Stimulated activated CD4-positive, alpha-beta T cell treated with anti-CD3 and anti-CD28 coated beads, Interleukin-4, amount 100 ng/mL, for 48 hours (primary cell): ENCODE measurements at regions not wholly inside any gene's neighbourhood (a gene's known extent, or its start where the extent isn't known, plus 50 kb on each side); places are given as distances from the start of the nearest gene placed in this dataset.

Source experiments
- DNase-seq, 2 donors: peaks; one replicate each; pipeline ENCODE4 v3.0.0-alpha.2; 2020; ENCODE audit warnings: low read depth in 2 of 2

DNA sequence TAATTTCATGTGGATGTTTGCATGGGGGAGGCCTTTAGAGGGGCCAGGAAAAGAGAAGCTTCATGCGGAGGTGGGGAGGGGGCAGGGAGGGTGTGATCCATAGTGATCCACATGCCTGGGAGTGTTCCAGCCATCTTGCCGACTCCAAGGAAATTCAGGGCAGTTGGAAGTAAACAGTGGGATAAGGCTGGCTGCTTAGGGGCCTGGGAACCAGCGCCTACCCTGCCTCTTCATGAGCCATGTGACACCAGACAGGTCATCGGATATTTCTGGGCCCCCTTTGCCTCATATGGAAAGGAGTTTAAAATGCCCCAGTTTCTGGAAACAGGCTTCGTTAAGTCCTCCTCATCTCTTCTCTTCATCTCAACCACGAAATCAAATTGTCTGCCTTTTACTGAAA lies 983.2 kb downstream of the BCL11B start:
- DNase-seq, result no peak

DNA sequence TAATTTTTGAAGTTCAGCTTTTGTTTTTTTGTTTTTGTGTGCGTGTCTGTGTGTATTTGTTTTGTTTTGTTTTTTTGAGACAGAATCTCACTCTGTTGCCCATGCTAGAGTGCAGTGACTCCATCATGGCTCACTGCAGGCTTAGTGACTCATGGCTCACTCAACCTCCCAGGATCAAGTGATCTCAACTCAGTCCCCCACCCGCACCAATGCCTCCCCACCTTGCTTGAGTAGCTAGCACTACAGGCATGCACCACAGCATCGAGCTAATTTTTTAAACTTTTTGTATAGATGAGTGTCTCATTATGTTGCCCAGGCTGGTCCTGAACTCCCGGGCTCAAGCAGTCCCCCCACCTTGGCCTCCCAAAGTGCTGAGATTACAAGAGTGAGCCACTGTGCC lies 981.4 kb downstream of the BCL11B start:
- DNase-seq, result peak; percentile 2 to 4

DNA sequence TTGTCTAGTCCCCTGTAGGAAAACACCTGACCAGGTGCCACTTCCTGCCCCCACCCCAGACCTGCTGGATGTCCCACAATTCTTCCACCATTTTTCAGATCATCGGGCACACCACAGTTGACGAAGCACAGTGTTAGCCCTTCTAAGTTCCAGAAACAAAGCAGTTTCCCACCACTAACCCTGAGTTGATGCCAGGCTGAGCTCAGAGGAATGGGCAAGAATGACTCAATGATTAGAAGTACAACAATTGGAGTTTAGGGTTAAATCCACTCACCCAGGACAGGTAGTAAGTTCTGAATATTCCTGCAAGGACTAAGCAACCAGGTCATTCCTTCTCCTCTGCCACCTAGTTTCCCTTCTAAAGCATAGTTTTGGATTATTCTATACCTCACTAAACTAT lies 979.8 kb downstream of the BCL11B start:
- DNase-seq, result no peak

DNA sequence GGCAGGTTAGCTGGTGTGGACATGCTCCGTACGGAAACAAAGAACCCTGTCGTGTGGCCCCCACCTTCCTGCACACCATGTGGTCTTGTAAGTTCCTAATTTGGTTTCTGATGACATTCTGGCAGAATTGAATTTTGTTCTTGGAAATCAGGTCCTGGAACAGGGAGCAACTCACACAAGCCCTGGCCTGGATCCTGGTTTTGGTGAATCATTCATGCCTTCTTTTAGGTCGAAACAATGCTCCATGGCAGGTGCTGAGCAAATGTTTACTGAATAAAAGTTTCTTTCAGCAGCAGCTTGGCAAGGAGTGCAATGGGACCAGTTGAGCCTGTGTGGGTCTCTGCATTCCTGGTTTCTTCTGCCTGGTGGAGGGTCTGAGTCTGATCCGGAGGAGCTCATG lies 978.4 kb downstream of the BCL11B start:
- no peak for DNase-seq

DNA sequence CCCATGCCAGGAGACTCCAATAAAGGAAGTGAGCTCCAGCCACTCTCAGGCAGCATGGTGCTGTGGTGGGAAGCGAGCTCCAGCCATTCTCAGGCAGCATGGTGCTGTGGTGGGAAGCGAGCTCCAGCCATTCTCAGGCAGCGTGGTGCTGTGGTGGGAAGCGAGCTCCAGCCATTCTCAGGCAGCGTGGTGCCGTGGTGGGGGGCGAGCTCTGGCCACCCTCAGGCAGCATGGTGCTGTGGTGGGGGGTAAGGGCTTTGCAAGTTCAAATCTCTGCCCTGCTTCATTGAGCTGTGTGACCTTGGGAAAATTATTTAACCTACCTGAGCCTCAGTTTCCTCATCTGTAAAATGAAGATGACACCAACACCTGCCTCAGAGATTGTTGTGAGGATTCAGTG lies 975.1 kb downstream of the BCL11B start:
- no peak for DNase-seq

DNA sequence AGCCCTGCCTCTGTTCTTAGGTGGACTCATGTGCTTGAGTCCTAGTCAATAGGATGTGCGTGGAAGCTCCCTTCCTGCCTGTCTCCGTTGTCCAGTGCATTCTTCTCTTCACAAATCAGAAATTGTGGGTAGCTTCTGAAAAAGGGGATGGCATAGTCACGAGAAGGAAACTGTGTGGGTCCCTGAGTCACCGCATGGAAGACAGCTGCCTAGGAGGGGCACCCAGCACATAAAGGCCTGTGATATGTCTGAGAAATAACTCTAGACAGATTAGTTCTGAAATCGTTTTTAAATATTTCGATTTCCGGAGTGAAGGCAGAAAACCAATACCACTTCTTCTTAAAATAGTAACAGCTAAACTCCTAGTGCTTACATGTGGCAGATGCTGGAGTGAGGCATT lies 974.4 kb downstream of the BCL11B start:
- DNase-seq, result no peak

DNA sequence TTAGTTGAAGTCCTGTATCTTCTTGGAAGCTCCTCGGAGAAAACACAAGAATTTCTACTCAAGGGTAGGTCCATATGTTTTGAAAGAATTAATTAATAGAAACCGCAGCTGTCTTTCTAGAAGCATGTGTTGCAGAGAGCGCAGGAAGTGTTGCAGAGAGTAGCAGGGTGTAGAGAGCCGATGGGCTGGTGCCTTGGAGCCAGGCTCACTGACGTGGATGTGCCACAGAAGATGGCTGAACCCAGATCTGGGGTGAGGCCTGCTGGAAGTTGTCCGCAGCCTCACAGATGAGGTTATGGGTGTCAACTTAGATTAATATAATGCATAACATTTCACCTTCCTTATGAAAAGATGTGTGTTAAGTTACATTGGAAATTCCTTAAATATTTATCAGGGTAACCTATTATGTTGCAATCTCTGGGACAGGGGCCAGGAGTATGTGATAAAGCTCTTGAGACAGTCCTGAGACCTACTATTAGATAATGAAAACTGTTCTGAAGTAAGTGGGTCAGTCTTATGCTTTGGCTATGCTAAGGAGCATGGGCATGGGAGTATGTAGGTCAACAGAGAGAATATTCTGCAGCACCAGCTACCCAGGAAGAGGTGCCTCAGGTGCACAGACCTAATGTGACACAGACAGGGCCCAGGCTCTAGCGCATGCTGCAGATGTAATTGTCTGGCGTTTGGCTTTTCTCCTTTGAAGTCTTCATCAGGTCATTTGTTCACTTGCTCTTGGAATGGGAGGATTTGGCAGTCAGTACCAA lies 973.3 kb downstream of the BCL11B start:
- no peak for DNase-seq

DNA sequence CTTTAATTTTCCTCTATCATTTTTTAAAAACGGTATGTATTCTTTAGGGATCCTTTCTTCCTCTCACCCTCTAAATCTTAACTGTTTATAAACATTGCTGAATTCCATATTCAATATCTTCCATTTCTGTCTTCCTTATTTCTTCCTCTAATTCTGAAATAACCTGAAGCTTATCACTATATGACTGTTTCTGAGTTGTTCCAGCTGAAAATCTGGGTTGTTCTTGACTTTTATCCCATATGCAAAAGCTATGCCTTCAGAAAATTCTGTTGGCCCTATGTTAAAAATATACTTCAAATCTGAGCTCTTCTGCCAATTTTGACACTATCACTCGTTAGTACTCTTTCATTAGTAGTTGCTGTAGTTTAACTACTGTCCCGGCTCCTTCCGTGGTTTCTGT lies 970.3 kb downstream of the BCL11B start:
- DNase-seq, result no peak

DNA sequence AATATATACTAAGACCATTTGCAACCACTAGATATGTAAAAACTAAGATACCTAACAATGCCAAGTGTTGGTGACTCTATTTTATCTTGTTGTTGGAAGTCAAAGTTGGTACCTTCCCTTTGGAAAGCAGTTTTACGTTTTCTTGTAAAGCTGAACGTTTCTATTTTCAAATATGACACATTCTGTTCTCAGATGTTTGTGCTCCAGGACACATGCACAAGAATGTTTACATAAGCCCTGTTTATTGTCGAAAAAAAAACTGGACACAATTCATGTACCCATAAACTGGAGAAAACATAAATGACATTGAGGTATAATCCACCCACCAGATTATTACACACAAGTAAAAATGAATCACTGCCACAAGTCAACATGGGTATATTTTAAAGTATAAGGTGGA lies 967.4 kb downstream of the BCL11B start:
- no peak for DNase-seq

DNA sequence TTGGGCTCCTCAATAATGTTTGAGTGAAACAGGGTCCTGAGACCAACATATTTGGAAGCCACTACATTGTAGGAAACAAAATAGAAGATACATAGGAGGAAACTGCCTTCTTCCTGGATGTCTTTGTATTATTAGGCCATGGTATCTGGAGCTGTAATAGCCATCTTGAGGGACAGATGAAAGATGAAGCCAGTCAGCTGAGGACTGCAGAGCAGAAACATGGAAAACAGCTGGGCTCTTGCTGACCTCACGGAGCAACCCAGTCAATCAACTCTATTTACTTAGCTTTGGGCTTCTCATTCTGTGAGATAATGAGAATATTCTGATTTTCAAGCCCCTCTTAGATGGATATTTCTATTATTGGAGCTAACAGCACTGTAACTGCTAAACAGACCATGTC lies 962.4 kb downstream of the BCL11B start:
- no peak for DNase-seq

DNA sequence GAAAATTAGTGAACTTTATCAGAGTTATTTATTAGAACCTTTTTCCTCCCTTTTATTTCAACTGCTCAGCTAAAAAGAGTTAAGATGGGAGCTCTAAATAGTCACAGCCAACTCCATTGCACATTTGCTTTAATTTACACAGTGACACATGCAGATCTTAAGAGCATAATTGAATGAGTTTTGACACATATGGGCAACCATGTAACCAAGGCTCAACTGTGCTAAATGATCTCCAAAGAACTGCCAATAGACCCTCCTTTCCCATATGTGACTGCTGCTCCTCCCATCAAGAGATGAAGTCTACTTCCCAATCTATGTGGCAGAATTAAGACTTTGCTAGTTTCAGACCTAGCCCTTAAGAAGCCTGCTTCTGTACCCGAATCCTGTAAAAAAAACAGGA lies 960.0 kb downstream of the BCL11B start:
- no peak for DNase-seq

DNA sequence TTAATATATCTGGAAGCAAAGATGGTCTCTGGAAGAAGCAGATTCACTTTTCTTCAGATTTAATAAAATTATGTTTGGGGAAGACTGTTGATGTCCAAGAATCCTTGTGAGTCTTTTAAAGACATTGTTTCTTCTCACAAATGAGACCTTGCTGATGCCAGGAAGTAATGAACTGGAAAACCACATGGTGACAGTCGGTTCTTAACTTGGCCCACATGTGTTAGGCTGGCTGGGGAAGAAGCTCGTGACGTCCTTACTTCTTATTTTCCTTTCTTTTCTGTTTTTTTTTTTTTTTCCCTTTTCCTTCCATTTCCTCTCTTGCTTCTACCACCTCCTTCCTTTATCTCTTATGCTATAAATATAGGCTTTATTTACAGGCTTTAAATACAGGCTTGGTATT lies 950.2 kb downstream of the BCL11B start:
- DNase-seq, result no peak

DNA sequence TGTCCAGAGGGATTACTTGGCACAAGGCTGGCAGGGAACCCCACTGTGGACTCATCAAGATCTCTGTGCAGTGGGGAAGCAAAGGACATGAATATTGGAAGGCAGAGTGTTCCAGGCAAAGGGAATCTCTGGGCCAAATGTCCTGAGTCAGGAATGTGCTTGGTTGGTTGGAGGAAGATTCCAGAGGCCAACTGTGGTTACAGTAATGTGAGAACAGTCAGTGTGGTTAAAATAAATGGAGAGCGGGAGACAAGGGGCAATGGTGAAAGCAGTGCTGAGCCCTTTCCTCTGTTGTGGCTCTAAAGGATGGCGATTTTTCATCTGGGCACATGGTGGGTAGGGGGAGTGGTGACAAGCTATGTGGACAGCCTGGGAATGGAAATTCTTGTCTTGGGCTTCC lies 948.2 kb downstream of the BCL11B start:
- no peak for DNase-seq

DNA sequence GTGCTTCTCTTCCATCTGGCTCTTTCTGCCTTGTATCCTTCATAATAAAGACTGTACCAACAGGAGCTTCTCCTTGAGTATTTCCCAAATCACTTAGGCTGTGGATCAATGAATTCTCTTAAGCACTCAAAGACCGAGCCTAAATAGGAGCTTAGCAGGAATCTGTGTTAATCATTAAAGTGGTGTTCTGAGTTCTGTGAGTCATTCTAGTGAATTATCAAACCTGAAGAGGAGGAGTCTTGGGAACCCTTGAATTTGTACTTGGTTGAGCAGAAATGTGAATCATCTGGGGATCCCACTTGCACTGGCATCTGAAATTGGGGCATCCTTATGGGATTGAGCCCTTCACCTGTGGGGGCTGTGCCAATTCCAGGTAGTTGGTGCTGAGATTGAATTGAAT lies 946.2 kb downstream of the BCL11B start:
- no peak for DNase-seq

DNA sequence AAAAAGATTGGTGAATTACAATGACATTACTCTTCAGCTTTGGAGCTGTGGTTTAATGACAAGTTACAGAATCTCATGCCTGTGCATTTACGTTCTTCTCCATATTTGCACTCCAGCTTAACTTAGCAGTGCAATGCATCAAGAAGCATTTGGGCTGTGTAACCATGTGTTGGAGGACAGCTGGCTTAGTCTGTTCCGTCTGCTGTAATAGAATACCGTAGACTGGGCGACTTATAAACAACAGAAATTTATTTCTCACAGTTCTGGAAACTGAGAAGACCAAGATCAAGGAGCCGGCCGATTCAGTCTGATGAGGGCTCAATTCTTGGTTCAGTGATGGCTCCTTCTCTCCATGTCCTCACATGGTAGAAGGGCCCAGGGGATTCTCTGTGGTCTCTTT lies 943.5 kb downstream of the BCL11B start:
- no peak for DNase-seq

DNA sequence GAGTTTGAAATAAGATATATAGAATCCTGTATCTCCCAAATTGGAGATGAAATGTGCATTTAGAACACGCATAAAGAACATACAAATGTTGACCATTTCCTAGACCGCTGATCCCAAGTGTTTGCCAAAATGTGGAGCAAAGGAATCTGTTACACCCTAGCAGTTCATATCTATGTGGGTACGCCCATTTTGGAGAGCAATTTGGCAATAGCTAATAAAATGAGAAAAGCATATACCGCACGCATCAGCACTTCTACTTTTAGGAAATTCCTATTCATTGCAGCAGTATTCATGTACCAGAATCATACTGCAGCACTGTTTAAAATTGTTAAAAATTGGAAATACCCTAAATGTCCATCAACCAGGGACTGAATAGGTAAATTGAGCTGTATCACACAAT lies 937.8 kb downstream of the BCL11B start:
- no peak for DNase-seq

DNA sequence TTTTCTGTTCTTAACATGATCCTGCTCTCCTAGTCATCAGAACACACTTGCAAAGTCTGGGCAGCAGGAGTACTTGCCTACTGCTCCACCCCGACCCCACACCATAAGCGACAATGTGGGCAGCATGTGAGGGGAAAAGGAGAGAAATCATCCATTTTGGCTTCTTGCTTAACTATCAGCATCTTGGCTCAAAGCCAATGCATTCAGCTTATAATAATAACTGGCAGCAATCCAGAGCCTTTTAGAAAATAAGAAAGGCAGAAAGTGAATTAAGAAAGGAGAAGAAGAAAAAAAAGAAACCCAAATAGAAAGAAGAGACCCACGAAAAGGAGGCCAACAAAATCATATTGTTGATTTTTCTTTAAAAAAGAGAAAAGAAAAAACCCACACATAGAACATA lies 930.8 kb downstream of the BCL11B start:
- DNase-seq, result no peak

DNA sequence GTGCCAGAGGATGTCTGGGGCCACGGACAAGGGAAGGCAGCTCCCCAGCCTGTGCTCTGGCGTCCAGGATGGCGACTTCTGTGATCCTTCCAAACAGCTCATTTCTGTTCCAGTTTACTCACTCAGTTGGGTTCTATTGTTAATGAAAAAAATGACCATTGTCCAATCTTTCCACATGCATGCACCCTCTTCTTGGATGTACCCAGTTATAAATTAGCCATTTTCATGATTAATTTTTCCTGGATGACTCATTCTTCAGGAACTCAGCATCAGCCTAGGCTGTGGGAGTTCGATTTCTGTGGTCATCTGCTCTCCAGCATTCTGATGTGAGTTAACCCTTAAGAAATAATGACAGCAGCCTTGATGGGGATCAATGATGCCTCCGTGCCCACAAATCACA lies 926.8 kb downstream of the BCL11B start:
- DNase-seq, result no peak

DNA sequence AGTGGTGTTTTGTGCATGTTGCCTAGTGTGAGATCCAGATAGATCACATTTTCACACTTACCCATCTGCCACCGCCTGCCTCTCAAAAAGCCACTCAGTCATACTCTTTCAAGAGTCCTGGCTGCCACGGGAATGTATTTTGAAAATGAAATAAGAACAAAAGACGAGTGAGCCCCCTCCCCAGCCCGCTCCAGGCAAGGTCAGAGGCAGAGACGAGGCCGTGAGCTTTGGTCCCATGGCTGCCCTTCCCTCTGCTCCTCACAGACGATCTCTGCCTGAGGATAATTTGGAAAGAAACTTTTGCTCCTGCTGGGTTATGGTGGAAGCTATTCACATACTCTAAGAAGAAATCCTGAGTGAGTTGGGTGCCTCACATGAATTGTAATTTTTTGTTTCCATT lies 924.3 kb downstream of the BCL11B start:
- no peak for DNase-seq

DNA sequence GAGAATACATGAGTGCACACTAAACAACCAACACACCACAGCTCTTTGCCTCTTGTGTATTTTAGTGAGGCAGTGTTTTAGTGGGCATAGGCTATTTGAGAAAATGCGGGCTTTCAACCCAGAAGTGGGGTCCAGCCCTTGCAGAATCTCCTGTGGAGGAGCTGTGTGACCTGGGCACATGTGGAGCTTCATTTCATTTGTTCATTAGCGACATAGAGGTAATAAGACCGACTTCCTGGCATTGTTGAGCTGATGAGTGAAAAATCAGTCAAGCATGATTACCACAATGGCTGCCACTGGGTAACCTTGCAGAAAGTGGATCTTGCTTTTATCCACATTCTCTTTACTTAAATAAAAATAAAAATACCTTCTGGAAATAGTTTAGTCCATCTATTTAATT lies 923.5 kb downstream of the BCL11B start:
- DNase-seq, result no peak

DNA sequence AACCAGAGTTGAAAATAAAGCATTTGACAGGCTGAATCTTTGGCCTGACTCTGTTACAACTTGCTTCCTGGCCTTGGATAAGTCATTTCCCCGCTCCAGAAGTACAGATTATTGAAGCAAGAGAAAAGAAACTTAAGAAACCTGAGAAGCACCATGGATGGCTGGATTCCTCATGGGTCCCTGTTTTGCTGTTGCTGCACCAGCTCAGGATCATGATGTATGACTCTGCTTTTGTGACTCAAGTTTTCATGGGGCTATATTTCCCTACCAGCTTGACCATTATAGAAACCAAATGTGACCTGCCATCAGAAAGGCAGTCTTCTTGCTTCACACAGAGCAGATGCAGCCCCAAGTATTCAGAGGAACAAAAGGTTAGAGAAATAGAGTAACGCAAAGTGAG lies 921.8 kb downstream of the BCL11B start:
- no peak for DNase-seq

DNA sequence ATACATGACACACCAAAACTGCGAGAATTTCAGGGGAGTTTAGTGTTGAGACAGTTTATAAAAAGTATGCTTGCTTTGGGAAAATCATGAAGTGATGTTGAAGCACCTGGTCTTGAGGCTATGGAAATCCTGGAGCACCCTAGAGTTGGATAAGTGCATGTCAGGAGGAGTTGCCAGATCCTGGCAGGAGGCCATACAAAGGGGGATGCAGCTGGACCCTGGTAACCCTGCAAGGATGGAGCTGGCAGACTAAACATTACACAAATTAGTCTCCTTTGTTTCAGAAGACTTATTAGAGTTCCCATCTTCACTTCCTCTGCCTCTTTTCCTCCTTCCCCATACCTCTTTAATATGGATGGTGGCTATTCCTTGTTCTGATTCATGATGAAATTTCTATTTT lies 907.0 kb downstream of the BCL11B start:
- no peak for DNase-seq

DNA sequence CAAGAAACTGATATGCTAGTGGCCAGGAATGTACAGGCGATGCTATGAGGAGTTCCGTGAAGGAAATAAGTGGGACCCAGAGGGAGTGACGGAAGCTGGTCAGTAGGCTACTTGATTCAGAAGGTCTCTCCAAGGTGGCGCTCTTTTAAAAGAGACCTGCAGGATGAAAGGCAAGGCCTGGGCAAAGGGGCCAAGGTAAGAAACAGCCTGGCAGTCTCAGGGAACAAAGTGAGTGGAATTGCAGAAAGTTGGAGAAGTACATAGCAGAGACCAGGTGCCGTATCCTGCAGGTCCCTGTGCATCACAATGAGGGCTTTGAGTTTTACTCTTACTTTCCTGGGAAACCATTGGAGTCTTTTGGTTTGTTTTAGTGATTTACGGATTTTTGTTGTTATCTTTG lies 905.6 kb downstream of the BCL11B start:
- DNase-seq, result no peak

DNA sequence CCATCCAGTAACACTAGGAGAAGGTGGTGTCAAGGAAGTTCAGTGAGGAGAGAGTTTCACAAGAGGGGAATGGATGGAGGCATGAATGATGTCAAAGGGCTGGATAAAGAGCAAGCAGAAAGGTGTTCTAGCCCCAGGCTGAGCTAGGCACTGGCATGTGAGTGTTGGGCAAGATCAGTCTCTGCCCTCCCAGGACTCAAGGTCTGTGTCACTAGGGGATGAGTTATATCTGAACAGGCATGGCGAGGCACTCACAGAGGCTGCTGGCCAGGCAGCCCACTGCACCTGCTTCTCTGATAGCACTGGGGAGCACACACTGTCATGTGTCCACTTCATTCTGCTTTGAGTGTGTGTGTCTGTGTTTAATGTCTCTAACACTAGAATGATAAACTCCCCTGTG lies 903.8 kb downstream of the BCL11B start:
- DNase-seq, result no peak
